Astrocyte (in vitro differentiated cells and primary cell): ENCODE measurements at regions not wholly inside any gene's neighbourhood (a gene's known extent, or its start where the extent isn't known, plus 50 kb on each side); places are given as distances from the start of the nearest gene placed in this dataset.

Source experiments
- DNase-seq: peaks from one replicate; pipeline ENCODE4 v3.0.0-alpha.2; 2010; ENCODE audit warnings: low read depth
- FAIRE-seq: peaks from 2 replicates; lab custom pipeline; 2011; peaks lifted over from hg19 to GRCh38; lab: Jason Lieb, UNC
- H2AFZ ChIP-seq: 2 replicates; pipeline ENCODE4 v1.6.0; 2012; ENCODE audit warnings: low read depth, low read length, inconsistent platforms
- H3K27ac ChIP-seq: 2 replicates; pipeline ENCODE4 v1.5.1; 2011; ENCODE audit warnings: low read depth, low read length, inconsistent platforms
- H3K27me3 ChIP-seq: 2 replicates; pipeline ENCODE4 v1.6.0; 2011; ENCODE audit warnings: low read length, inconsistent platforms; ENCODE audit not compliant: insufficient read depth
- H3K36me3 ChIP-seq: 2 replicates; pipeline ENCODE4 v1.5.1; 2011; ENCODE audit warnings: low read length, inconsistent platforms; ENCODE audit not compliant: insufficient read depth
- H3K4me1 ChIP-seq: 2 replicates; pipeline ENCODE4 v1.5.1; 2011; ENCODE audit warnings: low read length, inconsistent platforms; ENCODE audit not compliant: insufficient read depth
- H3K4me2 ChIP-seq: 2 replicates; pipeline ENCODE4 v1.6.0; 2012; ENCODE audit warnings: low read length, inconsistent platforms
- H3K4me3 ChIP-seq: 2 replicates; pipeline ENCODE4 v1.5.1; 2011; ENCODE audit warnings: low read depth, mild to moderate bottlenecking, low read length, inconsistent platforms; ENCODE audit not compliant: insufficient read depth
- H3K79me2 ChIP-seq: 2 replicates; pipeline ENCODE4 v1.6.0; 2012; ENCODE audit warnings: mild to moderate bottlenecking, low read length, inconsistent platforms; ENCODE audit not compliant: insufficient read depth
- H3K9ac ChIP-seq: 2 replicates; pipeline ENCODE4 v1.6.0; 2012; ENCODE audit warnings: mild to moderate bottlenecking, low read length, inconsistent platforms
- H3K9me3 ChIP-seq: 2 replicates; pipeline ENCODE4 v1.5.1; 2012; ENCODE audit warnings: low read depth, mild to moderate bottlenecking, low read length, inconsistent platforms; ENCODE audit not compliant: insufficient read depth
- H4K20me1 ChIP-seq: 2 replicates; pipeline ENCODE4 v1.6.0; 2012; ENCODE audit warnings: low read length, inconsistent platforms; ENCODE audit not compliant: insufficient read depth
- H3K27ac Mint-ChIP-seq: one replicate; pipeline ENCODE4 v1.8.0; 2021; ENCODE audit warnings: mild to moderate bottlenecking, mixed read lengths; ENCODE audit not compliant: unreplicated experiment
- H3K27me3 Mint-ChIP-seq: one replicate; pipeline ENCODE4 v1.8.0; 2021; ENCODE audit warnings: low read depth, mixed read lengths; ENCODE audit not compliant: unreplicated experiment
- H3K36me3 Mint-ChIP-seq: one replicate; pipeline ENCODE4 v1.8.0; 2021; ENCODE audit warnings: low read depth, mixed read lengths; ENCODE audit not compliant: unreplicated experiment
- H3K4me1 Mint-ChIP-seq: one replicate; pipeline ENCODE4 v1.8.0; 2021; ENCODE audit warnings: low read depth, mixed read lengths; ENCODE audit not compliant: unreplicated experiment
- H3K4me3 Mint-ChIP-seq: one replicate; pipeline ENCODE4 v1.8.0; 2021; ENCODE audit warnings: mild to moderate bottlenecking, moderate library complexity, mixed read lengths; ENCODE audit not compliant: unreplicated experiment
- H3K9me3 Mint-ChIP-seq: one replicate; pipeline ENCODE4 v1.8.0; 2021; ENCODE audit warnings: mild to moderate bottlenecking, mixed read lengths; ENCODE audit not compliant: unreplicated experiment
- EZH2 ChIP-seq: IDR thresholded peaks from 2 replicates; pipeline ENCODE4 v1.6.1; 2012; ENCODE audit warnings: mild to moderate bottlenecking, low read length, inconsistent platforms; ENCODE audit not compliant: insufficient read depth
- TF ChIP-seq, protein P1 (sequence below): IDR thresholded peaks from 2 replicates; pipeline ENCODE4 v1.5.1; 2011; ENCODE audit warnings: low read depth, mild to moderate bottlenecking, inconsistent platforms, low read length, moderate library complexity; ENCODE audit not compliant: insufficient read depth

DNA sequence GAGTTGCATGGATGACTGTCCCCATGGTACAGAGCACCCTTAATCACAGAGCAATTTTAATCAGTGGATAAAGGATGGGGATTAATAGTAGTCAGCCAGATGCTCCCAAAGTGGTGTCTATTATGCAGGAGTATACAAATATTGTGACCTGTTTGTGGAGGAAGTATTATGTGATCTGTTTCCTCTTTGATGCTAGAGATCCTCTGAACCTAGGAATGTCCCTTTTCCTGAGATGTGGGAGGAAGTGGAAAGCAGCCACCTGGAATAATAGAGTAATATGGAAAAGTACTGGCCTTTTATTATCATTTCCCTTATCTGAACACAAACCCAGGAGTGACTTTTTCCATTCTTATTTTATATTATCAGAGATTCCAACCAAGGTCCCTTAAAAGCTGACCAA lies 94.2 kb upstream of the EFEMP1 start:
- TF ChIP-seq, protein P1, sequence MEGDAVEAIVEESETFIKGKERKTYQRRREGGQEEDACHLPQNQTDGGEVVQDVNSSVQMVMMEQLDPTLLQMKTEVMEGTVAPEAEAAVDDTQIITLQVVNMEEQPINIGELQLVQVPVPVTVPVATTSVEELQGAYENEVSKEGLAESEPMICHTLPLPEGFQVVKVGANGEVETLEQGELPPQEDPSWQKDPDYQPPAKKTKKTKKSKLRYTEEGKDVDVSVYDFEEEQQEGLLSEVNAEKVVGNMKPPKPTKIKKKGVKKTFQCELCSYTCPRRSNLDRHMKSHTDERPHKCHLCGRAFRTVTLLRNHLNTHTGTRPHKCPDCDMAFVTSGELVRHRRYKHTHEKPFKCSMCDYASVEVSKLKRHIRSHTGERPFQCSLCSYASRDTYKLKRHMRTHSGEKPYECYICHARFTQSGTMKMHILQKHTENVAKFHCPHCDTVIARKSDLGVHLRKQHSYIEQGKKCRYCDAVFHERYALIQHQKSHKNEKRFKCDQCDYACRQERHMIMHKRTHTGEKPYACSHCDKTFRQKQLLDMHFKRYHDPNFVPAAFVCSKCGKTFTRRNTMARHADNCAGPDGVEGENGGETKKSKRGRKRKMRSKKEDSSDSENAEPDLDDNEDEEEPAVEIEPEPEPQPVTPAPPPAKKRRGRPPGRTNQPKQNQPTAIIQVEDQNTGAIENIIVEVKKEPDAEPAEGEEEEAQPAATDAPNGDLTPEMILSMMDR = no peak
- no peaks in the 10 kb centered on the region for H3K9me3 Mint-ChIP-seq
- no peak overlapping the region for H2AFZ ChIP-seq
- H3K4me3 Mint-ChIP-seq = no peak overlapping the region
- H3K36me3 Mint-ChIP-seq = no peaks in the 10 kb centered on the region
- H3K4me1 Mint-ChIP-seq = peaks cover 6% of the 10 kb centered on the region
- H3K79me2 ChIP-seq = no peaks in the 10 kb centered on the region
- H3K36me3 ChIP-seq = no peaks in the 10 kb centered on the region
- DNase-seq (no peak), FAIRE-seq (no peak)
- H3K4me1 ChIP-seq = no peaks in the 10 kb centered on the region
- H3K9ac ChIP-seq = no peak overlapping the region
- H3K27me3 ChIP-seq = no peaks in the 10 kb centered on the region
- no peak overlapping the region for H3K4me2 ChIP-seq
- no peaks in the 10 kb centered on the region for H4K20me1 ChIP-seq
- no peak overlapping the region for H3K4me3 ChIP-seq
- H3K27ac Mint-ChIP-seq = no peak overlapping the region
- H3K27me3 Mint-ChIP-seq = no peaks in the 10 kb centered on the region
- H3K9me3 ChIP-seq = no peaks in the 10 kb centered on the region
- no peak overlapping the region for H3K27ac ChIP-seq

DNA sequence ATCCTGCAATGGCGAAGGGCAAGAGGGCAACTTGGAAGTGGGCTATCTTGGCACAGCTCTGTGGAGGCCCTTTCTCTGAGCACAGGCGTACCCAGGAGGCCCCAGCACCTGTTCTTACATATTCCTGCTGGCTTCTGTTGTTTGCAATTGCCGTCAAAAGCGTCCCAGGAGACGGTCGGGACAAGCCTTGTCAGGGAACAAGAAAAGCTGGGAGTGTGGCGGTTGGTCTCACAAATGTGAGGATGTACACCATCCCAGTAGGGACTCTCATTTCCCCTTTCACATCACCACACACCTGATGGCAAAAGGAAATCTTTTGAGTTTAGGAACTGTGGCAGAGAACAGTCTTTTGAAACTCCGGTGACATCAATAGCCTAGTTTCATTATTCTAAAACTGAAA lies 94.7 kb upstream of the EFEMP1 start:
- no peaks in the 10 kb centered on the region for H3K4me1 ChIP-seq

GRCh38 chr2:56021136-56021474 lies 97.5 kb upstream of the EFEMP1 start:
- DNase-seq (no peak), FAIRE-seq (no peak)
- Histone ChIP-seq H3K4me2 (peak overlapping the region; percentile 9), H3K4me3 (no peak overlapping the region), H3K4me1 (no peaks in the 10 kb centered on the region), H3K36me3 (no peaks in the 10 kb centered on the region), H3K9ac (no peak overlapping the region), H3K79me2 (no peaks in the 10 kb centered on the region), H3K9me3 (no peaks in the 10 kb centered on the region), H3K27me3 (no peaks in the 10 kb centered on the region), H2AFZ (no peak overlapping the region), H4K20me1 (no peaks in the 10 kb centered on the region), H3K27ac (no peak overlapping the region)
- TF ChIP-seq, protein P1 = no peak
- Mint-ChIP-seq H3K36me3 (no peaks in the 10 kb centered on the region), H3K27me3 (peaks cover 2% of the 10 kb centered on the region), H3K4me1 (no peaks in the 10 kb centered on the region), H3K27ac (no peak overlapping the region), H3K9me3 (no peaks in the 10 kb centered on the region), H3K4me3 (no peak overlapping the region)

More for the DNA sequence above, 94.7 kb upstream of the EFEMP1 start:
- FAIRE-seq (no peak), DNase-seq (no peak)
- no peaks in the 10 kb centered on the region for H3K36me3 ChIP-seq
- no peaks in the 10 kb centered on the region for H3K9me3 ChIP-seq
- Mint-ChIP-seq H3K27ac (no peak overlapping the region), H3K9me3 (no peaks in the 10 kb centered on the region), H3K4me1 (peaks cover 6% of the 10 kb centered on the region), H3K27me3 (no peaks in the 10 kb centered on the region), H3K36me3 (no peaks in the 10 kb centered on the region), H3K4me3 (no peak overlapping the region)
- H3K27me3 ChIP-seq = no peaks in the 10 kb centered on the region
- H3K4me2 ChIP-seq = no peak overlapping the region
- no peak overlapping the region for H3K9ac ChIP-seq
- no peak for TF ChIP-seq EZH2
- TF ChIP-seq, protein P1 = no peak
- H3K79me2 ChIP-seq = no peaks in the 10 kb centered on the region
- H2AFZ ChIP-seq = no peak overlapping the region
- no peak overlapping the region for H3K27ac ChIP-seq
- H3K4me3 ChIP-seq = no peak overlapping the region
- H4K20me1 ChIP-seq = no peaks in the 10 kb centered on the region
